Keratinocyte (primary cell): ENCODE measurements at regions not wholly inside any gene's neighbourhood (a gene's known extent, or its start where the extent isn't known, plus 50 kb on each side); places are given as distances from the start of the nearest gene placed in this dataset.

Experiments used
- EZH2 ChIP-seq: IDR thresholded peaks from one replicate; pipeline ENCODE4 v1.6.1; 2012; ENCODE audit warnings: inconsistent platforms, mild to moderate bottlenecking, low read length, moderate library complexity
- TF ChIP-seq, protein P1 (sequence below), 3 experiments: IDR thresholded peaks in 1 of 3; conservative IDR thresholded peaks in 1 of 3; optimal IDR thresholded peaks in 1 of 3; 2 replicates in 2 of 3; 3 replicates in 1 of 3; pipeline versions ENCODE3 to v1.5.1; 2011; ENCODE audit warnings: low read length in 3 of 3, mild to moderate bottlenecking in 3 of 3, moderate library complexity in 2 of 3, control low read depth in 1 of 3, inconsistent platforms in 1 of 3; ENCODE audit not compliant: insufficient read depth in 2 of 3; ENCODE audit errors: extremely low read depth in 1 of 3

DNA sequence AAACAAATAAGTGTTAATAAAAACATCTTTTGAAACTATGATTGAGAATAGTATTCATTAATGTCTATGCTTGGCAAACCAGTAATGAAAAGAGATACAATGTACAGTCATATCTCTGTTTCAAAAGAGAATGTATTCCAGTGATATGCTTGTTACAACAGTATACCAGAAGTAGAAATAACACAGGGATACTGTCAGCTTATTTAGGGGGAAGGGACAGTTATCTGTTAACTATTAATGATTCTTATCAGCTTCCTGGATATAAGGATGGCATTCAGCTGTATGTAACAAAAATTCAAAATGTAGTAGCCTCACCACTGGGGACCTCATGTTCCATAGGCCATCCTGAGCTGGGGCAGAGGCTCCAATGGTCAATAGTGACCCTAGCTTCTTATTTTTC, 103.8 kb upstream of the TBX18 start:
- TF ChIP-seq, protein P1, sequence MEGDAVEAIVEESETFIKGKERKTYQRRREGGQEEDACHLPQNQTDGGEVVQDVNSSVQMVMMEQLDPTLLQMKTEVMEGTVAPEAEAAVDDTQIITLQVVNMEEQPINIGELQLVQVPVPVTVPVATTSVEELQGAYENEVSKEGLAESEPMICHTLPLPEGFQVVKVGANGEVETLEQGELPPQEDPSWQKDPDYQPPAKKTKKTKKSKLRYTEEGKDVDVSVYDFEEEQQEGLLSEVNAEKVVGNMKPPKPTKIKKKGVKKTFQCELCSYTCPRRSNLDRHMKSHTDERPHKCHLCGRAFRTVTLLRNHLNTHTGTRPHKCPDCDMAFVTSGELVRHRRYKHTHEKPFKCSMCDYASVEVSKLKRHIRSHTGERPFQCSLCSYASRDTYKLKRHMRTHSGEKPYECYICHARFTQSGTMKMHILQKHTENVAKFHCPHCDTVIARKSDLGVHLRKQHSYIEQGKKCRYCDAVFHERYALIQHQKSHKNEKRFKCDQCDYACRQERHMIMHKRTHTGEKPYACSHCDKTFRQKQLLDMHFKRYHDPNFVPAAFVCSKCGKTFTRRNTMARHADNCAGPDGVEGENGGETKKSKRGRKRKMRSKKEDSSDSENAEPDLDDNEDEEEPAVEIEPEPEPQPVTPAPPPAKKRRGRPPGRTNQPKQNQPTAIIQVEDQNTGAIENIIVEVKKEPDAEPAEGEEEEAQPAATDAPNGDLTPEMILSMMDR (optimal IDR thresholded peaks at IDR 0.05 in 1 of 3, IDR thresholded peaks at IDR 0.05 in 1 of 3, conservative IDR thresholded peaks at IDR 0.05 in 1 of 3; ENCODE audit: extremely low read depth in 1 of 3, insufficient read depth in 2 of 3, low read length in 3 of 3), result no peak
- no peak for TF ChIP-seq EZH2
